ENCODE measurements at regions not wholly inside any gene's neighbourhood (a gene's known extent, or its start where the extent isn't known, plus 50 kb on each side); places are given as distances from the start of the nearest gene placed in this dataset.

- no peak for DNase-seq
Observed at GRCh38 chr5:73395256-73395655, 53.3 kb downstream of the FOXD1 start.

GRCh38 chr5:73394610-73395009 is 54.0 kb downstream of the FOXD1 start:
- no peak for DNase-seq

GRCh38 chr5:73393611-73394489 is 54.7 kb downstream of the FOXD1 start:
- DNase-seq, result no peak

GRCh38 chr5:73392775-73393174 is 55.8 kb downstream of the FOXD1 start:
- no peak for DNase-seq

GRCh38 chr5:73391441-73391881 is 57.1 kb downstream of the FOXD1 start:
- no peak for DNase-seq

- no peak for DNase-seq
Observed at GRCh38 chr5:73390972-73391371, 57.6 kb downstream of the FOXD1 start.

- DNase-seq, result no peak
Observed at GRCh38 chr5:73388740-73389139, 59.8 kb downstream of the FOXD1 start.

GRCh38 chr5:73388306-73388684 is 60.3 kb downstream of the FOXD1 start:
- no peak for DNase-seq

- DNase-seq, result no peak
Observed at GRCh38 chr5:73387601-73388305, 60.8 kb downstream of the FOXD1 start.

- no peak for DNase-seq
Observed at GRCh38 chr5:73387149-73387591, 61.4 kb downstream of the FOXD1 start.

- no peak for DNase-seq
Observed at GRCh38 chr5:73384861-73385260, 63.7 kb downstream of the FOXD1 start.

- DNase-seq, result no peak
Observed at GRCh38 chr5:73382401-73382740, 66.2 kb downstream of the FOXD1 start.

GRCh38 chr5:73381590-73382400 is 66.8 kb downstream of the FOXD1 start:
- DNase-seq, result no peak

GRCh38 chr5:73380710-73381589 is 67.6 kb downstream of the FOXD1 start:
- DNase-seq, result no peak

GRCh38 chr5:73380041-73380440 is 68.5 kb downstream of the FOXD1 start:
- no peak for DNase-seq

GRCh38 chr5:73379435-73379834 is 69.1 kb downstream of the FOXD1 start:
- no peak for DNase-seq

GRCh38 chr5:73378765-73379164 is 69.8 kb downstream of the FOXD1 start:
- no peak for DNase-seq

GRCh38 chr5:73378070-73378469 is 70.5 kb downstream of the FOXD1 start:
- DNase-seq, result no peak

- DNase-seq, result no peak
Observed at GRCh38 chr5:73376618-73377170, 71.9 kb downstream of the FOXD1 start.

- no peak for DNase-seq
Observed at GRCh38 chr5:73375949-73376348, 72.6 kb downstream of the FOXD1 start.

GRCh38 chr5:73375191-73375545 is 73.4 kb downstream of the FOXD1 start:
- no peak for DNase-seq

GRCh38 chr5:73374520-73375190 is 73.9 kb downstream of the FOXD1 start:
- no peak for DNase-seq
